ENCODE measurements at regions not wholly inside any gene's neighbourhood (a gene's known extent, or its start where the extent isn't known, plus 50 kb on each side); places are given as distances from the start of the nearest gene placed in this dataset.

- TF ChIP-seq CTCF (IDR thresholded peaks at IDR 0.05; ENCODE audit: low read length): no peak
- TF ChIP-seq EZH2 (IDR thresholded peaks at IDR 0.05; ENCODE audit: borderline replicate concordance, low read length): no peak
These were observed 2165.0 kb upstream of the CELF4 start for GRCh38 chr18:39730606-39731005.
